ENCODE measurements at regions not wholly inside any gene's neighbourhood (a gene's known extent, or its start where the extent isn't known, plus 50 kb on each side); places are given as distances from the start of the nearest gene placed in this dataset.
"Not testable (repeated sequence)": the region's sequence is repeated elsewhere in the genome, so short reads cannot be mapped to it uniquely, and the experiment has no call there.

GRCh38 chr17:71801301-71801700 lies 319.5 kb upstream of the SOX9 start:
- no peak overlapping the region for H3K4me3 ChIP-seq (ENCODE audit: low read depth, poor library complexity, severe bottlenecking)
- TF ChIP-seq, protein P1, sequence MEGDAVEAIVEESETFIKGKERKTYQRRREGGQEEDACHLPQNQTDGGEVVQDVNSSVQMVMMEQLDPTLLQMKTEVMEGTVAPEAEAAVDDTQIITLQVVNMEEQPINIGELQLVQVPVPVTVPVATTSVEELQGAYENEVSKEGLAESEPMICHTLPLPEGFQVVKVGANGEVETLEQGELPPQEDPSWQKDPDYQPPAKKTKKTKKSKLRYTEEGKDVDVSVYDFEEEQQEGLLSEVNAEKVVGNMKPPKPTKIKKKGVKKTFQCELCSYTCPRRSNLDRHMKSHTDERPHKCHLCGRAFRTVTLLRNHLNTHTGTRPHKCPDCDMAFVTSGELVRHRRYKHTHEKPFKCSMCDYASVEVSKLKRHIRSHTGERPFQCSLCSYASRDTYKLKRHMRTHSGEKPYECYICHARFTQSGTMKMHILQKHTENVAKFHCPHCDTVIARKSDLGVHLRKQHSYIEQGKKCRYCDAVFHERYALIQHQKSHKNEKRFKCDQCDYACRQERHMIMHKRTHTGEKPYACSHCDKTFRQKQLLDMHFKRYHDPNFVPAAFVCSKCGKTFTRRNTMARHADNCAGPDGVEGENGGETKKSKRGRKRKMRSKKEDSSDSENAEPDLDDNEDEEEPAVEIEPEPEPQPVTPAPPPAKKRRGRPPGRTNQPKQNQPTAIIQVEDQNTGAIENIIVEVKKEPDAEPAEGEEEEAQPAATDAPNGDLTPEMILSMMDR (IDR thresholded peaks at IDR 0.05) = no peak
- TF ChIP-seq POLR2A (IDR thresholded peaks at IDR 0.05) = no peak
- no peak for DNase-seq (ENCODE audit: low spot score in 2 of 2)
- intact Hi-C loops (cut with DNase I; ENCODE audit: low total_unique reads) = no loop called here
- WGBS, 2 donors = 34 to 56% methylated on average over 6 of the region's 6 CpGs

- no peak overlapping the region for H3K4me3 ChIP-seq (ENCODE audit: low read depth, poor library complexity, severe bottlenecking)
- no peak for DNase-seq (ENCODE audit: low spot score in 2 of 2)
- intact Hi-C loops (cut with DNase I; ENCODE audit: low total_unique reads) = no loop called here
- no peak for TF ChIP-seq POLR2A (IDR thresholded peaks at IDR 0.05)
- TF ChIP-seq, protein P1 (IDR thresholded peaks at IDR 0.05) = no peak
- WGBS, 2 donors = 93 to 100% methylated on average over 3 of the region's 3 CpGs
Observed at GRCh38 chr17:71802663-71803062, 318.2 kb upstream of the SOX9 start.

- intact Hi-C loops (cut with DNase I; ENCODE audit: low total_unique reads) = no loop called here
- WGBS, 2 donors = 96 to 100% methylated on average over 1 of the region's 1 CpG
- no peak for TF ChIP-seq POLR2A (IDR thresholded peaks at IDR 0.05)
- H3K4me3 ChIP-seq (ENCODE audit: low read depth, poor library complexity, severe bottlenecking) = no peak overlapping the region
- DNase-seq (ENCODE audit: low spot score in 2 of 2) = no peak
Observed at GRCh38 chr17:71803656-71804284, 317.1 kb upstream of the SOX9 start.

DNA sequence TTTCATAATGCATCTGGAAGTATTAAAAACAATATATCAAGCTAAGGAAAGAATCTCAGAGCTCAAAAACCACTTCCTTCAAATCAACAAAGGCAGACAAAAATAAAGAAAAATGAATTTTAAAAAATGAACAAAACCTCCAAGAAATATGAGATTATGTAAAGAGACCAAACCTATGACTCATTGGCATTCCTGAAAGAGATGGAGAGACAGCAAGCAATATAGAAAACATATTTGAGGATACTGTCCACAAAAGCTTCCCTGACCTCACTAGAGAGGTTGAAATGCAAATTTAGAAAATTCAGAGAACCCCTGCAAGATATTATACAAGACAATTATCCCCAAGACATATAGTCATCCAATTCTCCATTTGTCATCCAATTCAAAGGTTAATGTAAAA lies 311.3 kb upstream of the SOX9 start:
- TF ChIP-seq POLR2A (IDR thresholded peaks at IDR 0.05) = no peak
- TF ChIP-seq, protein P1 (IDR thresholded peaks at IDR 0.05) = no peak
- DNase-seq (ENCODE audit: low spot score in 2 of 2) = no peak
- H3K4me3 ChIP-seq (ENCODE audit: low read depth, poor library complexity, severe bottlenecking) = no peak overlapping the region
- intact Hi-C loops (cut with DNase I; ENCODE audit: low total_unique reads) = no loop called here

- DNase-seq (ENCODE audit: low spot score in 2 of 2); H3K4me3 ChIP-seq (ENCODE audit: low read depth, poor library complexity, severe bottlenecking); intact Hi-C loops (cut with DNase I; ENCODE audit: low total_unique reads): not testable (repeated sequence)
Observed at GRCh38 chr17:71813861-71814260, 307.0 kb upstream of the SOX9 start.

- DNase-seq (ENCODE audit: low spot score in 2 of 2) = no peak
- no peak for TF ChIP-seq POLR2A (IDR thresholded peaks at IDR 0.05)
- TF ChIP-seq, protein P1 (IDR thresholded peaks at IDR 0.05) = no peak
- intact Hi-C loops (cut with DNase I; ENCODE audit: low total_unique reads) = no loop called here
- WGBS, 2 donors = 75 to 76% methylated on average over 4 of the region's 4 CpGs
- H3K4me3 ChIP-seq (ENCODE audit: low read depth, poor library complexity, severe bottlenecking) = no peak overlapping the region
Observed at GRCh38 chr17:71821511-71821910, 299.3 kb upstream of the SOX9 start.

DNA sequence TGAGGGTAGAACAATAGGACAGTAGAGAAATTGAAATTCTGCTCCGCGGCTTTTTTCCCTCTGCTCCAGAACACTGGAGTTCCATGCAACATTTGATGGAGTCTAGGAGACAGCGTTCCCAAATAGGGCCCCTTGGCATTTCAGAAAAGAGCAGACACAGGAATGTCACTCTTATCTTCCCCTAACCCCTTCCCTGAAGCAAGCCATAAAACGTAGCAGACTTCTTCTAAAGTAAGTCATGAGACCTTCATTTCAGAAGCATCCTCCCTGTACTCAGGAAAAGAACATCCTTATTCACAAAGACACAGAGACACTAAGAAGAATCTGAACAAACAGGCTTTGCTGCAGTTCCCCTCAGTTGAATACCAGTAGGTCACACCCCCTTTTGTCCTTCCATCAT lies 296.1 kb upstream of the SOX9 start:
- H3K4me3 ChIP-seq (ENCODE audit: low read depth, poor library complexity, severe bottlenecking) = no peak overlapping the region
- TF ChIP-seq, protein P1 (IDR thresholded peaks at IDR 0.05) = no peak
- no peak for TF ChIP-seq POLR2A (IDR thresholded peaks at IDR 0.05)
- WGBS, 2 donors = 59 to 65% methylated on average over 4 of the region's 4 CpGs
- intact Hi-C loops (cut with DNase I; ENCODE audit: low total_unique reads) = no loop called here
- no peak for DNase-seq (ENCODE audit: low spot score in 2 of 2)
